NCI-H82 (cell line): ENCODE measurements at regions not wholly inside any gene's neighbourhood (a gene's known extent, or its start where the extent isn't known, plus 50 kb on each side); places are given as distances from the start of the nearest gene placed in this dataset.

Experiments used
- DNase-seq: peaks from one replicate; lab custom pipeline; 2025; lab: John Stamatoyannopoulos, UW

- no peak for DNase-seq
These were observed 973.1 kb downstream of the TMEM182 start for GRCh38 chr2:103734911-103735310.

- no peak for DNase-seq
These were observed 976.3 kb downstream of the TMEM182 start for GRCh38 chr2:103738108-103738507.

GRCh38 chr2:103738606-103739005, 976.8 kb downstream of the TMEM182 start:
- DNase-seq, result no peak

GRCh38 chr2:103739186-103739585, 977.4 kb downstream of the TMEM182 start:
- peak; percentile 18 for DNase-seq

- no peak for DNase-seq
These were observed 978.1 kb downstream of the TMEM182 start for GRCh38 chr2:103739921-103740320.

GRCh38 chr2:103740631-103741030, 978.8 kb downstream of the TMEM182 start:
- no peak for DNase-seq

- no peak for DNase-seq
These were observed 981.4 kb downstream of the TMEM182 start for GRCh38 chr2:103743195-103743594.

- no peak for DNase-seq
These were observed 992.7 kb downstream of the TMEM182 start for GRCh38 chr2:103754530-103754929.

GRCh38 chr2:103773884-103774283, 1012.1 kb downstream of the TMEM182 start:
- no peak for DNase-seq

GRCh38 chr2:103780088-103780702, 1018.4 kb downstream of the TMEM182 start:
- no peak for DNase-seq

- DNase-seq, result peak; percentile 81
These were observed 1019.5 kb downstream of the TMEM182 start for GRCh38 chr2:103781313-103781712.

GRCh38 chr2:103784261-103784660, 1022.4 kb downstream of the TMEM182 start:
- no peak for DNase-seq

GRCh38 chr2:103785432-103785831, 1023.6 kb downstream of the TMEM182 start:
- DNase-seq, result no peak

GRCh38 chr2:103785956-103786355, 1024.1 kb downstream of the TMEM182 start:
- no peak for DNase-seq

- DNase-seq, result peak; percentile 5
These were observed 1026.6 kb downstream of the TMEM182 start for GRCh38 chr2:103788389-103788788.

GRCh38 chr2:103788951-103789350, 1027.1 kb downstream of the TMEM182 start:
- DNase-seq, result peak; percentile 57

GRCh38 chr2:103789381-103790095, 1027.7 kb downstream of the TMEM182 start:
- peak; percentile 4 for DNase-seq

- no peak for DNase-seq
These were observed 1030.2 kb downstream of the TMEM182 start for GRCh38 chr2:103792042-103792441.

GRCh38 chr2:103798291-103798690, 1036.5 kb downstream of the TMEM182 start:
- DNase-seq, result no peak

GRCh38 chr2:103804013-103804412, 1042.2 kb downstream of the TMEM182 start:
- DNase-seq, result no peak

- no peak for DNase-seq
These were observed 1043.9 kb downstream of the TMEM182 start for GRCh38 chr2:103805746-103806145.

GRCh38 chr2:103808814-103809213, 1045.1 kb upstream of the POU3F3 start:
- DNase-seq, result peak; percentile 21

GRCh38 chr2:103809415-103809814, 1044.5 kb upstream of the POU3F3 start:
- DNase-seq, result no peak

- DNase-seq, result no peak
These were observed 1043.9 kb upstream of the POU3F3 start for GRCh38 chr2:103809941-103810441.
